T-helper 17 cell (primary cell): ENCODE measurements at regions not wholly inside any gene's neighbourhood (a gene's known extent, or its start where the extent isn't known, plus 50 kb on each side); places are given as distances from the start of the nearest gene placed in this dataset.
"Not testable (repeated sequence)": the region's sequence is repeated elsewhere in the genome, so short reads cannot be mapped to it uniquely, and the experiment has no call there.

Experiments used
- ATAC-seq: fragments of 150-1000 bp; cut with Tn5 transposase; 2 replicates; pipeline ENCODE4 v1.10.0; 2021; ENCODE audit warnings: mild to moderate bottlenecking, moderate library complexity
- DNase-seq, 3 donors: peaks; one replicate each; pipeline versions ENCODE4 v3.0.0 to v3.0.0-alpha.2; 2020 to 2021
- H3K9me3 ChIP-seq: one replicate; pipeline ENCODE4 v1.7.0; 2013; ENCODE audit warnings: low read length, mild to moderate bottlenecking; ENCODE audit not compliant: control insufficient read depth, poor library complexity, severe bottlenecking
- H3K27ac Mint-ChIP-seq: one replicate; pipeline ENCODE4 v1.8.0; 2022; ENCODE audit warnings: mild to moderate bottlenecking, moderate library complexity, mixed read lengths
- H3K27me3 Mint-ChIP-seq: one replicate; pipeline ENCODE4 v1.8.0; 2022; ENCODE audit warnings: mixed read lengths
- H3K36me3 Mint-ChIP-seq: one replicate; pipeline ENCODE4 v1.8.0; 2022; ENCODE audit warnings: low read depth, mixed read lengths
- H3K4me1 Mint-ChIP-seq: one replicate; pipeline ENCODE4 v1.8.0; 2022; ENCODE audit warnings: mild to moderate bottlenecking, mixed read lengths
- H3K4me3 Mint-ChIP-seq: one replicate; pipeline ENCODE4 v1.8.0; 2022; ENCODE audit warnings: mild to moderate bottlenecking, moderate library complexity, mixed read lengths

- DNase-seq = no peak
- Mint-ChIP-seq H3K4me3 (no peak overlapping the region), H3K27me3 (no peaks in the 10 kb centered on the region), H3K4me1 (no peaks in the 10 kb centered on the region), H3K27ac (no peak overlapping the region), H3K36me3 (no peaks in the 10 kb centered on the region)
- no peak for ATAC-seq
- H3K9me3 ChIP-seq = no peaks in the 10 kb centered on the region
Measured at GRCh38 chr21:9753943-9754342, 767.4 kb upstream of the TPTE start.

GRCh38 chr21:9754434-9754833, 766.9 kb upstream of the TPTE start:
- not testable (repeated sequence) for H3K9me3 ChIP-seq, H3K27ac Mint-ChIP-seq, H3K4me3 Mint-ChIP-seq, H3K4me1 Mint-ChIP-seq, H3K27me3 Mint-ChIP-seq, H3K36me3 Mint-ChIP-seq, ATAC-seq, DNase-seq

GRCh38 chr21:9755611-9756010, 765.8 kb upstream of the TPTE start:
- Mint-ChIP-seq H3K4me3 (no peak overlapping the region), H3K27ac (no peak overlapping the region), H3K36me3 (no peaks in the 10 kb centered on the region), H3K27me3 (no peaks in the 10 kb centered on the region), H3K4me1 (no peaks in the 10 kb centered on the region)
- DNase-seq (no peak), ATAC-seq (no peak)
- H3K9me3 ChIP-seq = no peaks in the 10 kb centered on the region

DNA sequence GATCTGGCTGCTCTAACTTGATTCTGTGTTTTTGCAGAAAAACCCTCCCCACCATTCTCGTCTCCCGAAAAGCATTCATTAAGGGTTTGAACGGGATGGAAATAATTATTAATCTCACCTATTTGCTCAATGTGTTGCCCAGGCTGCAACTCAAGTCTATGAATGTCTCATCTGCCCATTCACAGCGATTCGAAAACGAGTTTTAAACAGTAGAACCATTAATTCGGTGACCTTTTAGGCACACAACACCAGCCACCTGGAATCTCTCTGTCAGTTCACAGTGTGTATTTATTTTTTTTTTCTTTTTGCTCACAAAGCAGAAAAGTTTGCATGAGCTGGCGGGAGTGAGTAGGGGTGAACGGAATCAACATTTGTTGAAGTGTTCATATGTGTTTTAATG, 764.7 kb upstream of the TPTE start:
- no peaks in the 10 kb centered on the region for H3K9me3 ChIP-seq
- H3K27ac Mint-ChIP-seq = no peak overlapping the region

DNA sequence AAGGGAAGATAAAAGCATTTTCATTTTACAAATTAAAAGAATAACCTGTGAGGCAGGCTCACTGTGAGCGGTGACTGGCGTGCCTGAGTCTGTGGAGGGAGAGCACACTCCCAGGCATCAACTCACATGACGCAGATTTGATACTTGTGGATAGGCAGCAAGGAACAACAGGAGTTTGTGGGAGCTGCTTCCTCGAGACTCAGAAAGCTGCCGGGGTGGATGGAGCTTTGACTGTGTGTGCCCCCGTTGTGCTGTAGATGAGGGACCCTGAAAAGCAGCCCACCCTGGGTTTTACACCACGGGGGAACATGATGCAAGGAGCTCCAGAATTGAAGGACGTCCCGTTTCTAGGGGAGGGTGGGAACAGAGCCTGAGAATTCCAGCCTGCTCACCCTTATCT, 764.3 kb upstream of the TPTE start:
- H3K4me1 Mint-ChIP-seq, H3K36me3 Mint-ChIP-seq, H3K27ac Mint-ChIP-seq, H3K27me3 Mint-ChIP-seq, H3K4me3 Mint-ChIP-seq, DNase-seq, ATAC-seq, H3K9me3 ChIP-seq: not testable (repeated sequence)

More for the DNA sequence above, 764.7 kb upstream of the TPTE start:
- ATAC-seq (no peak), DNase-seq (no peak)
- Mint-ChIP-seq H3K27me3 (no peaks in the 10 kb centered on the region), H3K36me3 (no peaks in the 10 kb centered on the region), H3K4me1 (no peaks in the 10 kb centered on the region), H3K4me3 (no peak overlapping the region)

DNA sequence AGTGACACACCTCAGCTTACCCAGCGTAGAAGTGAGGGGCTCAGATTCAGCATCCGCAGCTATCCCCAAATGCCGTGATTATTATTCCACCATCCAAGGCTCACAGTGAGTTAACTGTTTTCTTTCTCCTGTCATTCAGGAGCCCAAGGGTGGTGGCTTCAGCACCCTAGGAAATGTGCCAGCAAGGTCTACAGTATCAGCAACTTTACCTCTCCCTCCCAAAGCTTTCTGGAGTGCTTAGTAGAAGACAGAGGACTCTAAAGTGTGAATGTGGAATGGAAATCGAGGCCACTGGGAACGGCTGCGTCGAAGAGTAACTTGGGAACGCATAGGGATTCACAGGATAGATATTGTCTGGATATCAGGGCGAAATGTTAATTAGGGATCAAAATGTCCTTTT, 763.8 kb upstream of the TPTE start:
- not testable (repeated sequence) for H3K27ac Mint-ChIP-seq, ATAC-seq, H3K36me3 Mint-ChIP-seq, H3K4me1 Mint-ChIP-seq, H3K27me3 Mint-ChIP-seq, H3K9me3 ChIP-seq, DNase-seq, H3K4me3 Mint-ChIP-seq

- H3K9me3 ChIP-seq = peaks cover 3% of the 10 kb centered on the region
- no peak for ATAC-seq
- Mint-ChIP-seq H3K4me3 (no peak overlapping the region), H3K27me3 (no peaks in the 10 kb centered on the region), H3K36me3 (no peaks in the 10 kb centered on the region), H3K4me1 (no peaks in the 10 kb centered on the region), H3K27ac (no peak overlapping the region)
- no peak for DNase-seq
Measured at GRCh38 chr21:9758141-9758540, 763.2 kb upstream of the TPTE start.

DNA sequence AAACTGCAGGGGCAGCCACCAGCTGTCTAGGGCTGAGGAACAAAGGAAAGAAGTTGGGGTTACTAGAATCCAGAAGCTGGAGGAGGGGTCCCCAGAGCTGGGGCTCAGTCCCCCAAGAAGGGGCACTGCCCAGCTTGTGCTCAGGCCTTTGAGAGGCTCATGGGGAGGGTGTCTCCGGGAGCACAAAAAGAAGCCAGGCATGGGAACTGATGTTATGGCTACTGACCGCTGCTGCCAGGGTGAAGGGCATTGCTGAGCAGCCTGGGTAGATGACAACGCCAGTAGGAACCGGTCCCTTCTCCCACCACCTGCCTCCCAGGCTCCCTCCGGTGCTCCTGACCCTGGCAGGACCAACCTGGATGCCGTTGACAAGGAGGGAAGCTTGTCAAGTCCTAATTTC, 762.5 kb upstream of the TPTE start:
- H3K9me3 ChIP-seq = peaks cover 6% of the 10 kb centered on the region
- DNase-seq (no peak), ATAC-seq (no peak)
- Mint-ChIP-seq H3K27me3 (no peaks in the 10 kb centered on the region), H3K4me3 (no peak overlapping the region), H3K36me3 (no peaks in the 10 kb centered on the region), H3K27ac (no peak overlapping the region), H3K4me1 (no peaks in the 10 kb centered on the region)

GRCh38 chr21:9759972-9760371, 761.4 kb upstream of the TPTE start:
- peaks cover 11% of the 10 kb centered on the region for H3K9me3 ChIP-seq
- no peak overlapping the region for H3K27ac Mint-ChIP-seq
- DNase-seq = no peak
- ATAC-seq = no peak
- H3K4me3 Mint-ChIP-seq = no peak overlapping the region
- H3K36me3 Mint-ChIP-seq = no peaks in the 10 kb centered on the region
- H3K27me3 Mint-ChIP-seq = no peaks in the 10 kb centered on the region
- no peaks in the 10 kb centered on the region for H3K4me1 Mint-ChIP-seq

GRCh38 chr21:9760398-9761074, 760.8 kb upstream of the TPTE start:
- Mint-ChIP-seq H3K27ac (no peak overlapping the region), H3K27me3 (no peaks in the 10 kb centered on the region), H3K4me3 (no peak overlapping the region), H3K36me3 (no peaks in the 10 kb centered on the region), H3K4me1 (no peaks in the 10 kb centered on the region)
- DNase-seq (no peak), ATAC-seq (no peak)
- peaks cover 11% of the 10 kb centered on the region for H3K9me3 ChIP-seq

- Mint-ChIP-seq H3K4me1 (no peaks in the 10 kb centered on the region), H3K36me3 (no peaks in the 10 kb centered on the region), H3K27me3 (no peaks in the 10 kb centered on the region), H3K27ac (no peak overlapping the region), H3K4me3 (no peak overlapping the region)
- ATAC-seq = no peak
- peaks cover 11% of the 10 kb centered on the region for H3K9me3 ChIP-seq
- no peak for DNase-seq
Measured at GRCh38 chr21:9763306-9763705, 758.1 kb upstream of the TPTE start.

DNA sequence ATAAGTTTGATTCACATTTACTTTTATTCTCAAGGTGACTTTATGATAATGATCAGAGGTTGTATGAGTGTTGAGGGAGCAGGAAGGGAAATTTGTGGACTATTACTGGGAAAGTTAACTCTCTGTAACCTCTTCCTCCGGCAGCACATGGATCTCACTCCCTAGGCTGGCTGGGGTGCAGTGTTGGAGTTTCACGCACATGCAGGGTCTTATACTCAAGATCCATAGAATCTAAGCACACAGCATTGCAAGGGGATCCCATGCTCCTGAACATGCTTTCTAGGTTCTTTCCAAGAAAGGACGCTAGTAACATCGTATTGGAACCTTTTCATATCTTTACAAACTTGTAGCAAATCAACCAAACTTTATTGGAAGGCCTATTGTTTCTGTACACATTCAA, 757.6 kb upstream of the TPTE start:
- Mint-ChIP-seq H3K36me3 (no peaks in the 10 kb centered on the region), H3K4me3 (no peak overlapping the region), H3K27ac (no peak overlapping the region), H3K4me1 (no peaks in the 10 kb centered on the region), H3K27me3 (no peaks in the 10 kb centered on the region)
- peaks cover 11% of the 10 kb centered on the region for H3K9me3 ChIP-seq
- no peak for DNase-seq
- ATAC-seq = no peak

- H3K36me3 Mint-ChIP-seq, H3K27me3 Mint-ChIP-seq, H3K27ac Mint-ChIP-seq, H3K4me3 Mint-ChIP-seq, DNase-seq, H3K4me1 Mint-ChIP-seq, ATAC-seq: not testable (repeated sequence)
- H3K9me3 ChIP-seq = peaks cover 11% of the 10 kb centered on the region
Measured at GRCh38 chr21:9764294-9764693, 757.1 kb upstream of the TPTE start.

DNA sequence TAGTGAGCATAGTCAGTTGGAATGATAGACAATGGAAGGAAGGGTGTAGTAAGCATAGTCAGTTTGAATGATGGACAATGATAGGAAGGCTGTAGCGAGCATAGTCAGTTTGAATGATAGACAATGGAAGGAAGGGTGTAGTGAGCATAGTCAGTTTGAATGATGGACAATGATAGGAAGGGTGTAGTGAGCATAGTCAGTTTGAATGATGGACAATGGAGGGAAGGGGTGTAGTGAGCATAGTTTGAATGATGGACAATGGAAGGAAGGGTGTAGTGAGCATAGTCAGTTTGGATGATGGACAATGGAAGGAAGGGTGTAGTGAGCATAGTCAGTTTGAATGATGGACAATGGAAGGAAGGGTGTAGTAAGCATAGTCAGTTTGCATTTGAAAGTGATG, 755.8 kb upstream of the TPTE start:
- ATAC-seq, H3K27ac Mint-ChIP-seq: not testable (repeated sequence)

More for the DNA sequence above, 755.8 kb upstream of the TPTE start:
- not testable (repeated sequence) for H3K4me1 Mint-ChIP-seq, H3K27me3 Mint-ChIP-seq, H3K4me3 Mint-ChIP-seq, H3K36me3 Mint-ChIP-seq, DNase-seq
- H3K9me3 ChIP-seq = peaks cover 11% of the 10 kb centered on the region
